IPS-NIHi11 (cell line): ENCODE measurements at regions not wholly inside any gene's neighbourhood (a gene's known extent, or its start where the extent isn't known, plus 50 kb on each side); places are given as distances from the start of the nearest gene placed in this dataset.

Experiments used
- DNase-seq: peaks from one replicate; pipeline ENCODE4 v3.0.0; 2012; ENCODE audit warnings: mixed read lengths, low spot score

- DNase-seq = no peak
Observed at GRCh38 chr16:7183768-7184167, 148.9 kb upstream of the RBFOX1 start.

- DNase-seq = peak; percentile 51
Observed at GRCh38 chr16:7182510-7183109, 150.0 kb upstream of the RBFOX1 start.

GRCh38 chr16:7177875-7178274 is 154.8 kb upstream of the RBFOX1 start:
- DNase-seq = no peak

- DNase-seq = no peak
Observed at GRCh38 chr16:7171151-7171550, 161.5 kb upstream of the RBFOX1 start.

- no peak for DNase-seq
Observed at GRCh38 chr16:7167626-7168025, 165.0 kb upstream of the RBFOX1 start.

GRCh38 chr16:7161891-7162290 is 170.8 kb upstream of the RBFOX1 start:
- DNase-seq = no peak

- DNase-seq = no peak
Observed at GRCh38 chr16:7160093-7160492, 172.6 kb upstream of the RBFOX1 start.

- DNase-seq = no peak
Observed at GRCh38 chr16:7158481-7158880, 174.2 kb upstream of the RBFOX1 start.

GRCh38 chr16:7150230-7150629 is 182.4 kb upstream of the RBFOX1 start:
- no peak for DNase-seq

GRCh38 chr16:7148606-7149005 is 184.0 kb upstream of the RBFOX1 start:
- no peak for DNase-seq

GRCh38 chr16:7140899-7141298 is 191.7 kb upstream of the RBFOX1 start:
- DNase-seq = no peak

GRCh38 chr16:7137560-7138330 is 194.9 kb upstream of the RBFOX1 start:
- DNase-seq = no peak

GRCh38 chr16:7132465-7132864 is 200.2 kb upstream of the RBFOX1 start:
- DNase-seq = no peak

- no peak for DNase-seq
Observed at GRCh38 chr16:7124701-7125100, 207.9 kb upstream of the RBFOX1 start.

- no peak for DNase-seq
Observed at GRCh38 chr16:7124242-7124641, 208.4 kb upstream of the RBFOX1 start.

GRCh38 chr16:7116734-7117133 is 215.9 kb upstream of the RBFOX1 start:
- no peak for DNase-seq

GRCh38 chr16:7115898-7116297 is 216.7 kb upstream of the RBFOX1 start:
- no peak for DNase-seq

GRCh38 chr16:7113949-7114348 is 218.7 kb upstream of the RBFOX1 start:
- no peak for DNase-seq

- DNase-seq = no peak
Observed at GRCh38 chr16:7113395-7113794, 219.2 kb upstream of the RBFOX1 start.

GRCh38 chr16:7111265-7111664 is 221.4 kb upstream of the RBFOX1 start:
- DNase-seq = no peak

GRCh38 chr16:7107436-7107835 is 225.2 kb upstream of the RBFOX1 start:
- DNase-seq = no peak

GRCh38 chr16:7103056-7103455 is 229.6 kb upstream of the RBFOX1 start:
- DNase-seq = no peak

GRCh38 chr16:7101054-7101453 is 231.6 kb upstream of the RBFOX1 start:
- no peak for DNase-seq

GRCh38 chr16:7097518-7097917 is 235.1 kb upstream of the RBFOX1 start:
- no peak for DNase-seq
